Inflammatory macrophage treated with lipopolysaccharide for 1 hour (primary cell): ENCODE measurements at regions not wholly inside any gene's neighbourhood (a gene's known extent, or its start where the extent isn't known, plus 50 kb on each side); places are given as distances from the start of the nearest gene placed in this dataset.
A peak's percentile ranks its signal among the peaks of the same experiment; 100 is the strongest.
"Not testable (repeated sequence)": the region's sequence is repeated elsewhere in the genome, so short reads cannot be mapped to it uniquely, and the experiment has no call there.

Source experiments
- DNase-seq, 2 donors: peaks; one replicate each; pipeline ENCODE4 v3.0.0-alpha.2; 2020 to 2022

GRCh38 chr2:239831861-239832489, 193.2 kb downstream of the NDUFA10 start:
- peak; percentile 73 to 98 for DNase-seq

GRCh38 chr2:239831001-239831731, 194.0 kb downstream of the NDUFA10 start:
- DNase-seq: no peak

- peak; percentile 11 to 73 for DNase-seq
Measured at GRCh38 chr2:239830121-239831000, 194.8 kb downstream of the NDUFA10 start.

GRCh38 chr2:239829326-239829725, 195.8 kb downstream of the NDUFA10 start:
- no peak for DNase-seq

GRCh38 chr2:239828973-239829275, 196.2 kb downstream of the NDUFA10 start:
- DNase-seq: not testable (repeated sequence)

- DNase-seq: no peak
Measured at GRCh38 chr2:239828192-239828972, 196.8 kb downstream of the NDUFA10 start.

- no peak for DNase-seq
Measured at GRCh38 chr2:239827523-239827890, 197.6 kb downstream of the NDUFA10 start.

- DNase-seq: no peak
Measured at GRCh38 chr2:239826786-239827522, 198.2 kb downstream of the NDUFA10 start.

- DNase-seq: no peak
Measured at GRCh38 chr2:239826376-239826775, 198.8 kb downstream of the NDUFA10 start.

GRCh38 chr2:239825705-239825979, 199.5 kb downstream of the NDUFA10 start:
- DNase-seq: no peak

- peak in 1 of 2 donors; percentile 8 for DNase-seq
Measured at GRCh38 chr2:239824866-239825704, 200.1 kb downstream of the NDUFA10 start.

- peak; percentile 6 to 41 for DNase-seq
Measured at GRCh38 chr2:239824046-239824694, 201.0 kb downstream of the NDUFA10 start.

- DNase-seq: peak; percentile 77 to 98
Measured at GRCh38 chr2:239822146-239822831, 202.9 kb downstream of the NDUFA10 start.

GRCh38 chr2:239821694-239822075, 203.5 kb downstream of the NDUFA10 start:
- no peak for DNase-seq

- peak; percentile 9 to 52 for DNase-seq
Measured at GRCh38 chr2:239820836-239821693, 204.1 kb downstream of the NDUFA10 start.

- peak; percentile 45 to 71 for DNase-seq
Measured at GRCh38 chr2:239819974-239820555, 205.1 kb downstream of the NDUFA10 start.

- DNase-seq: peak in 1 of 2 donors; percentile 32
Measured at GRCh38 chr2:239819091-239819973, 205.8 kb downstream of the NDUFA10 start.

GRCh38 chr2:239818531-239819011, 206.6 kb downstream of the NDUFA10 start:
- DNase-seq: no peak
